Mesenchymal stem cell (in vitro differentiated cells and primary cell): ENCODE measurements at regions not wholly inside any gene's neighbourhood (a gene's known extent, or its start where the extent isn't known, plus 50 kb on each side); places are given as distances from the start of the nearest gene placed in this dataset.

Experiments
- DNase-seq: peaks from one replicate; pipeline ENCODE4 v3.0.0-alpha.2; 2013
- H2AFZ ChIP-seq: one replicate; pipeline ENCODE4 v1.6.1; 2013; ENCODE audit warnings: low read depth, mild to moderate bottlenecking, control low read depth, inconsistent platforms, low read length, moderate library complexity
- H2AK5ac ChIP-seq: 2 replicates; pipeline ENCODE4 v1.6.1; 2013; ENCODE audit warnings: low read length, moderate library complexity, mild to moderate bottlenecking, inconsistent platforms; ENCODE audit not compliant: severe bottlenecking
- H2BK120ac ChIP-seq: one replicate; pipeline ENCODE4 v1.6.1; 2013; ENCODE audit warnings: low read depth, mild to moderate bottlenecking, inconsistent platforms, low read length, moderate library complexity
- H2BK12ac ChIP-seq, 2 experiments: one replicate each; pipeline ENCODE4 v1.6.1; 2013; ENCODE audit warnings: inconsistent platforms in 2 of 2, low read length in 2 of 2, mild to moderate bottlenecking in 2 of 2, moderate library complexity in 2 of 2, control low read depth in 1 of 2
- H2BK15ac ChIP-seq: one replicate; pipeline ENCODE4 v1.6.1; 2013; ENCODE audit warnings: mild to moderate bottlenecking, low read depth, inconsistent platforms; ENCODE audit not compliant: poor library complexity, severe bottlenecking
- H2BK5ac ChIP-seq: 2 replicates; pipeline ENCODE4 v1.6.1; 2013; ENCODE audit warnings: low read depth, mild to moderate bottlenecking, low read length, control low read depth, inconsistent platforms; ENCODE audit not compliant: poor library complexity, severe bottlenecking
- H3K14ac ChIP-seq, 2 experiments: one replicate each; pipeline ENCODE4 v1.6.1; 2013; ENCODE audit warnings: inconsistent platforms in 2 of 2, low read length in 2 of 2, control low read depth in 1 of 2, mild to moderate bottlenecking in 1 of 2, moderate library complexity in 1 of 2
- H3K18ac ChIP-seq, 2 experiments: one replicate each; pipeline ENCODE4 v1.6.1; 2013; ENCODE audit warnings: inconsistent platforms in 2 of 2, low read length in 2 of 2, control low read depth in 1 of 2, low read depth in 1 of 2, mild to moderate bottlenecking in 1 of 2
- H3K23ac ChIP-seq, 2 experiments: one replicate each; pipeline ENCODE4 v1.6.1; 2013; ENCODE audit warnings: inconsistent platforms in 2 of 2, low read length in 2 of 2, mild to moderate bottlenecking in 2 of 2, moderate library complexity in 2 of 2, control low read depth in 1 of 2
- H3K27ac ChIP-seq: 2 replicates; pipeline ENCODE4 v1.5.1; 2013; ENCODE audit warnings: mild to moderate bottlenecking, moderate library complexity, low read length, control low read depth, inconsistent platforms; ENCODE audit not compliant: poor library complexity, severe bottlenecking
- H3K27me3 ChIP-seq, 2 experiments: 2 replicates each; pipeline versions ENCODE4 v1.6.1 to v1.7.0; 2013; ENCODE audit warnings: low read length in 2 of 2, mild to moderate bottlenecking in 2 of 2, moderate library complexity in 2 of 2, control low read depth in 1 of 2, inconsistent platforms in 1 of 2; ENCODE audit not compliant: control insufficient read depth in 1 of 2, insufficient read depth in 1 of 2
- H3K36me3 ChIP-seq, 2 experiments: 2 replicates each; pipeline versions ENCODE4 v1.6.1 to v1.7.0; 2013; ENCODE audit warnings: low read length in 2 of 2, control low read depth in 1 of 2, inconsistent platforms in 1 of 2, low read depth in 1 of 2, mild to moderate bottlenecking in 1 of 2; ENCODE audit not compliant: insufficient read depth in 2 of 2, control insufficient read depth in 1 of 2
- H3K4ac ChIP-seq, 2 experiments: one replicate each; pipeline ENCODE4 v1.6.1; 2013; ENCODE audit warnings: inconsistent platforms in 2 of 2, low read length in 2 of 2, mild to moderate bottlenecking in 2 of 2, moderate library complexity in 2 of 2, control low read depth in 1 of 2, low read depth in 1 of 2
- H3K4me1 ChIP-seq: 2 replicates; pipeline ENCODE4 v1.6.1; 2013; ENCODE audit warnings: low read depth, low read length, control low read depth; ENCODE audit not compliant: control insufficient read depth, insufficient read depth
- H3K4me2 ChIP-seq: 2 replicates; pipeline ENCODE4 v1.6.1; 2013; ENCODE audit warnings: low read length, mild to moderate bottlenecking, inconsistent platforms; ENCODE audit not compliant: poor library complexity, severe bottlenecking
- H3K4me3 ChIP-seq, 2 experiments: 2 replicates each; pipeline versions ENCODE4 v1.5.1 to v1.7.0; 2013; ENCODE audit warnings: low read length in 2 of 2, mild to moderate bottlenecking in 2 of 2, control low read depth in 1 of 2, low read depth in 1 of 2; ENCODE audit not compliant: insufficient read depth in 1 of 2
- H3K79me1 ChIP-seq: replicated peaks from 2 replicates; pipeline ENCODE4 v1.6.1; 2013; ENCODE audit warnings: mild to moderate bottlenecking, control low read depth, low read length, inconsistent platforms; ENCODE audit not compliant: poor library complexity, severe bottlenecking
- H3K9ac ChIP-seq: 2 replicates; pipeline ENCODE4 v1.7.0; 2013; ENCODE audit warnings: mild to moderate bottlenecking, low read length, moderate library complexity
- H3K9me3 ChIP-seq: 2 replicates; pipeline ENCODE4 v1.7.0; 2013; ENCODE audit warnings: mild to moderate bottlenecking, low read length; ENCODE audit not compliant: control insufficient read depth
- H4K8ac ChIP-seq: one replicate; pipeline ENCODE4 v1.6.1; 2013; ENCODE audit warnings: inconsistent platforms, mild to moderate bottlenecking, low read length, moderate library complexity
- H4K91ac ChIP-seq: one replicate; pipeline ENCODE4 v1.6.1; 2013; ENCODE audit warnings: mild to moderate bottlenecking, low read length, inconsistent platforms
- WGBS: methylation state at CpG from one replicate; pipeline ENCODE4 v1.1.7; 2013; ENCODE audit warnings: mixed read lengths; 5-methylcytosine and 5-hydroxymethylcytosine counted together

- no peak overlapping the region for H3K14ac ChIP-seq
- H3K9me3 ChIP-seq, result no peaks in the 10 kb centered on the region
- no peaks in the 10 kb centered on the region for H3K27me3 ChIP-seq
- H3K4me2 ChIP-seq, result no peak overlapping the region
- no peak overlapping the region for H3K27ac ChIP-seq
- no peaks in the 10 kb centered on the region for H3K36me3 ChIP-seq
- H2AFZ ChIP-seq, result no peak overlapping the region
- H4K8ac ChIP-seq, result no peak overlapping the region
- DNase-seq, result no peak
- no peak overlapping the region for H3K18ac ChIP-seq
- H2BK15ac ChIP-seq, result no peak overlapping the region
- no peak overlapping the region for H3K23ac ChIP-seq
- no peak overlapping the region for H2BK12ac ChIP-seq
- no peak overlapping the region for H2BK120ac ChIP-seq
- H2AK5ac ChIP-seq, result no peak overlapping the region
- H3K4ac ChIP-seq, result no peak overlapping the region
- no peak overlapping the region for H3K9ac ChIP-seq
- no peak overlapping the region for H3K4me3 ChIP-seq
- no peaks in the 10 kb centered on the region for H3K4me1 ChIP-seq
- H2BK5ac ChIP-seq, result no peak overlapping the region
- no peak overlapping the region for H4K91ac ChIP-seq
- H3K79me1 ChIP-seq, result no peaks in the 10 kb centered on the region
Observed at GRCh38 chr5:108623826-108624225, 123.9 kb upstream of the FER start.

GRCh38 chr5:108620516-108620915, 127.2 kb upstream of the FER start:
- whole genome bisulfite sequencing, result 81% methylated on average over 5 of the region's 6 CpGs

GRCh38 chr5:108619815-108620214, 127.9 kb upstream of the FER start:
- no peak overlapping the region for H3K27ac ChIP-seq
- no peak overlapping the region for H2BK5ac ChIP-seq
- no peak overlapping the region for H3K4me3 ChIP-seq
- H3K18ac ChIP-seq, result no peak overlapping the region
- no peak overlapping the region for H2AFZ ChIP-seq
- no peak overlapping the region for H3K4ac ChIP-seq
- no peaks in the 10 kb centered on the region for H3K9me3 ChIP-seq
- H3K4me1 ChIP-seq, result no peaks in the 10 kb centered on the region
- H2BK12ac ChIP-seq, result no peak overlapping the region
- no peak overlapping the region for H3K9ac ChIP-seq
- H2BK120ac ChIP-seq, result no peak overlapping the region
- H2AK5ac ChIP-seq, result no peak overlapping the region
- 96% methylated on average over 10 of the region's 10 CpGs for WGBS
- H3K27me3 ChIP-seq, result no peaks in the 10 kb centered on the region
- H3K36me3 ChIP-seq, result no peaks in the 10 kb centered on the region
- no peaks in the 10 kb centered on the region for H3K79me1 ChIP-seq
- no peak overlapping the region for H3K14ac ChIP-seq
- H2BK15ac ChIP-seq, result no peak overlapping the region
- no peak overlapping the region for H4K8ac ChIP-seq
- H4K91ac ChIP-seq, result no peak overlapping the region
- no peak overlapping the region for H3K23ac ChIP-seq
- H3K4me2 ChIP-seq, result no peak overlapping the region
- DNase-seq, result no peak

More at GRCh38 chr5:108620516-108620915, 127.2 kb upstream of the FER start:
- H3K18ac ChIP-seq, result no peak overlapping the region
- no peak overlapping the region for H3K14ac ChIP-seq
- no peak overlapping the region for H3K4ac ChIP-seq
- no peaks in the 10 kb centered on the region for H3K27me3 ChIP-seq
- no peak overlapping the region for H2BK5ac ChIP-seq
- H3K4me1 ChIP-seq, result no peaks in the 10 kb centered on the region
- H4K8ac ChIP-seq, result no peak overlapping the region
- H3K9me3 ChIP-seq, result no peaks in the 10 kb centered on the region
- H3K23ac ChIP-seq, result no peak overlapping the region
- no peak overlapping the region for H2BK120ac ChIP-seq
- no peak overlapping the region for H2AFZ ChIP-seq
- no peak overlapping the region for H3K27ac ChIP-seq
- no peak overlapping the region for H3K4me2 ChIP-seq
- H3K79me1 ChIP-seq, result no peaks in the 10 kb centered on the region
- H3K9ac ChIP-seq, result no peak overlapping the region
- H2AK5ac ChIP-seq, result no peak overlapping the region
- no peak overlapping the region for H2BK15ac ChIP-seq
- no peaks in the 10 kb centered on the region for H3K36me3 ChIP-seq
- H2BK12ac ChIP-seq, result no peak overlapping the region
- H3K4me3 ChIP-seq, result no peak overlapping the region
- H4K91ac ChIP-seq, result no peak overlapping the region
- no peak for DNase-seq

- Histone ChIP-seq H3K27ac (no peak overlapping the region), H3K4me1 (no peaks in the 10 kb centered on the region), H3K14ac (no peak overlapping the region), H2AFZ (no peak overlapping the region), H2AK5ac (no peak overlapping the region), H3K36me3 (no peaks in the 10 kb centered on the region), H3K4ac (no peak overlapping the region), H3K4me2 (no peak overlapping the region), H4K91ac (no peak overlapping the region), H2BK5ac (no peak overlapping the region), H3K23ac (no peak overlapping the region), H3K4me3 (no peak overlapping the region), H2BK120ac (no peak overlapping the region), H4K8ac (no peak overlapping the region), H2BK15ac (no peak overlapping the region), H3K9me3 (no peaks in the 10 kb centered on the region), H3K9ac (no peak overlapping the region), H3K27me3 (no peaks in the 10 kb centered on the region), H3K18ac (no peak overlapping the region), H3K79me1 (no peaks in the 10 kb centered on the region), H2BK12ac (no peak overlapping the region)
- WGBS, result 74% methylated on average over 5 of the region's 8 CpGs
- DNase-seq, result no peak
Observed at GRCh38 chr5:108617467-108618435, 129.9 kb upstream of the FER start.
